SW480 (cell line): ENCODE measurements at regions not wholly inside any gene's neighbourhood (a gene's known extent, or its start where the extent isn't known, plus 50 kb on each side); places are given as distances from the start of the nearest gene placed in this dataset.
A peak's percentile ranks its signal among the peaks of the same experiment; 100 is the strongest.

Source experiments
- DNase-seq: peaks from one replicate; pipeline ENCODE4 v3.0.0-alpha.2; 2016; ENCODE audit warnings: low spot score

DNA sequence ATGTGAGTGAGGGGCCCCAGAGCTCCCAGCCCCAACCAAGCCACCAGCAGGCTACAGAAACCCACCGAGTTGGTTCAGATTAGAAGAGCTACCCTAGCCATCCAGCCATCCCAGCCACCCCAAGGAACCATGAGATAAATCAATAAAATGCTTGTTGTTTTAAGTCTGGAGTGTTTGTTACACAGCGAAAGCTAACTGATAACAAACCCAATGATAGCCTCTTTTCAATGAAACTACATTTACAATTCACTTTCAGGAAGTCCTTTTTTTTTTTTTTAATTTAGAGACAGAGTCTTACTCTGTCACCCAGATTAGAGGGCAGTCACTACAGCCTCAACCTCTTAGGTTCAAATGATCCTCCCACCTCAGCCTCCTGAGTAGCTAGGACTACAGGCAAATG, 215.0 kb upstream of the ZFHX3 start:
- DNase-seq: no peak

DNA sequence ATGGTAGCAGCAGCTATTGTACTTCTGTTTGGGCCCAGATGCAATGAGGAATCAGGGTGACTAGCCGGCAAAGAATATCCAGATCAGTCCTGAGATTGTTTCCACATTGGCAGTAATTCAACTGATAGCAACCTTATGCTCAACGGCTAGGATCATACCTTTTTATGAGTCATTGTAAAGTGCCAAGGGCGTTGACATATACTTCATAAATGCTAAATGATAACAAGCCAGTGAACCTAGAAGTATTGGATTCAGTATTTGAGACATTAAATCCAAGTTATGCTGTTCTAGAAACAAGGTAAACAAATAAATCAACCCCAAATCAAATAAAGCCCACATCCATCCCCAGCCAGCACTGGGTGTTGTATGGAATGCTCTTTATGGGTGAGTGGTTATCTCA, 207.1 kb upstream of the ZFHX3 start:
- peak; percentile 4 for DNase-seq

DNA sequence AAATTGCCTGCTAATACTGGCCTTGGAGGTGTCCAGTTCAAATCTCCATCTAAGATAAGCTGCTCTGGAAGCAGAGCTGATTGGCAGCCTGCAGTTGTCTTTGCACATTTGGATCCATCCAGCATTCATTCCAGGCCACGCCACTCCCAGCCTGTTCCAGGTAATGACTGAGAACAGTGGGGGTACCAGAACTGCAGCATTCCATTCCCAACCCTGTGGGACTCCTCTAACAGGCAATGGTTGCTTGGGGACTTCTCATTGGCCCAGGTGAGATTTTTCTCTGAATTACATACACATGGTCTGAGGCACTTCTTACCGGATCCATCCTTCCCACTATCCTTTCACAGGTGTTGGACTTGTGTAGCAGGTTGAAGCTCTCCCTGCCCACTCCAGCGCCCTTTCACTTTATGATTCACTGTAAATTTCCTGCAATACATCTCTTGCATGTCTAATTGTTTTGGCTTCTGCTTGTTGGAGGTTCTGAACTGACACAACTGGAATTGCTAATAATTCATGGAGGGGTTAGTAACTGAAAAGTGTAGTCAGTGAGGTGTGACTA, 206.1 kb upstream of the ZFHX3 start:
- no peak for DNase-seq

GRCh38 chr16:73252446-73252845, 204.5 kb upstream of the ZFHX3 start:
- DNase-seq: no peak

GRCh38 chr16:73251608-73252007, 203.7 kb upstream of the ZFHX3 start:
- no peak for DNase-seq

GRCh38 chr16:73248316-73248715, 200.4 kb upstream of the ZFHX3 start:
- DNase-seq: no peak

DNA sequence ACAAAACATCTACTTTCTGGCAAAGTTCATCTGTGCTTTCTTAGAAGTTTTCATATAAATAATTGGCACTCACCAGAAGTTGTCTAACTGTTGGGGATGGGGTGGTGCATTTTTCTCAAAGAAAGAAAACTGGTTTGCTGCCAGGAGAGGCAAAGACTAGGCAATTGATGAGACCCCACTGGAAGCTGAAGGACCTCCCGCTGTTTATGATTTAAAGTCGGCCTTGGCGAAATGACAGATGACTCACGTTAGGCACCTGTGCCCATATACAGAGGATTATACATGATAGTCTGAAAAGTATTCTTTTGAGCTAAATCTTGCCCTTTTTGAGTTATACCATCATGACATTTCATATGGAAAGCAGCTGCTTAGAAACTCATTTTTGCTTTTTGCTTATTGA, 193.0 kb upstream of the ZFHX3 start:
- DNase-seq: no peak

DNA sequence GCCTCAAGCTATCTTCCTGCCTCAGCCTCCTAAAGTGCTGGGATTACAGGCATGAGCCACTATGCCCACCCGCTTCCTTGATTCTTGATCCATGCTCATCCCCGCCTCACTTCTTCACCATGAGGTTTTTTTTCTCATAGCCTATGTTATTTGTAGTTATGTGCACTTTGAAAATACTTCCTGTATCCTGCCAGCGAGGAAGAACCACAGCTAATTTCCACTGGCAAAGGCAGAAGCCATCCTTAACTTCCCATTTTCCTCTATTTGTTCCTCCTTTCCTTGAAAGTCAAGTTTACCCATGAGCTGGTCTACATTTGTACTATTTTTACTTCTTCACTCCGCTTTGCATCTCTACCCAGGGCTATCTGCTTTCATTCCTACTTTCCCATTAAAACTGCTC, 189.7 kb upstream of the ZFHX3 start:
- DNase-seq: no peak

DNA sequence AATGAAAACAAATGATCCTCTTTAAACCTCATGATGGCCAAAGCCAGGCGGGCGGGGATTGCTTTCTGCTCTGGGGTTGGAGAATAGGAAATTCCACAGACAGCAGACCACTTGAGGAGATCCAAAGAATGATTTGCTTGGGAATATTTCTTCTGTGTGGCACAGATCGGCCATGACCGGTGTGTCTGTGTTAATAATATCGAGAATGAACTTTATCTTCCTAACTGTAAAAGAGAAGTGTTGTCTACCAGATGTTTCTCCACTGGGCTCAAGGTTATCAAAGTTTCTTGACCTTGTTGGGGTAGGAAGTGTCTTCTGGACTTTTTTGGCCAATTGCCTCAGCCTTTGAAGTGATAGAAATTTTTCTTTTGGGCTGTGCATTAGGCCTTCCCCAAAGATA, 186.6 kb upstream of the ZFHX3 start:
- no peak for DNase-seq

- no peak for DNase-seq
Measured at GRCh38 chr16:73233846-73234424, 186.0 kb upstream of the ZFHX3 start.

DNA sequence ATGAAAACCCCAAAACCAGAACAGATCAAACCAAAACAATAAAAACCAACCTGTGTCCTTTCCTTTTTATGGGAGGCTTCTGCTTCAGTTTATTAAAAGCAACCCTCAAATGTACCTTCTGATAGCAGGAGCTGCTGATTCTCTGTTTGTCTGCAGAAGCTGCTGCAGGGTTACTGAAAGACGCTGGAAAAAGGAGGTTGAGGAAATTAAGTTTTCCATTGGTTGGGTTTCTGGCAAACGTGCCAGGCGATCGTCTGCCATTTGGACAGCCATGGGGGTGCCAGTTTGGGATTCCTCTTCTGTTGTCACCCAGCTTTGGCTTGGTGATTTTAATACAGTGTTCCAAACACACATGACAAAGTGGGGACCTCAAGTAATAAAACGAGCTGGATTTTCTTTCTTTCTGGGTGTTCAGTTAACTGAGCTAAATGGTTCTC, 185.4 kb upstream of the ZFHX3 start:
- DNase-seq: no peak

- peak; percentile 70 for DNase-seq
Measured at GRCh38 chr16:73232555-73233328, 184.8 kb upstream of the ZFHX3 start.

GRCh38 chr16:73231944-73232554, 184.1 kb upstream of the ZFHX3 start:
- no peak for DNase-seq

- no peak for DNase-seq
Measured at GRCh38 chr16:73231379-73231778, 183.5 kb upstream of the ZFHX3 start.

GRCh38 chr16:73230651-73231050, 182.7 kb upstream of the ZFHX3 start:
- DNase-seq: no peak

DNA sequence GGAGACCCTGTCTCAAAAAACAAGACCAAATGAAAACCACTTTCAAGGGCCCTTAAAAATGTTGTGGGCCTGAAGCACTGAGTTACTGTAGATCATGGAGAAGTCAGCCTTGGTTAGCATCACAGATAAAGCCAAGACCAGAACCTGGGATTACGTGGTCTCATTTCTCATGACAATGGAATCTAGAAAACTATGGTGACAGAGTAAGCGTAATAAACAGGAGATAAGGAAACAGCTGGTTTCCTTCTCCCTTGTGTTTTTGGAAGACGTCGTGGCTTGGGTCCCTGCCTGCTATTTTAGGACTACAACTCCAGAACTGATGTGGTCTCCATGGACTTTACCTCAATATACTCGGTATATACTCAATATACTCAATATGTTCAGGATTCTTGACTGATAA, 180.7 kb upstream of the ZFHX3 start:
- no peak for DNase-seq

DNA sequence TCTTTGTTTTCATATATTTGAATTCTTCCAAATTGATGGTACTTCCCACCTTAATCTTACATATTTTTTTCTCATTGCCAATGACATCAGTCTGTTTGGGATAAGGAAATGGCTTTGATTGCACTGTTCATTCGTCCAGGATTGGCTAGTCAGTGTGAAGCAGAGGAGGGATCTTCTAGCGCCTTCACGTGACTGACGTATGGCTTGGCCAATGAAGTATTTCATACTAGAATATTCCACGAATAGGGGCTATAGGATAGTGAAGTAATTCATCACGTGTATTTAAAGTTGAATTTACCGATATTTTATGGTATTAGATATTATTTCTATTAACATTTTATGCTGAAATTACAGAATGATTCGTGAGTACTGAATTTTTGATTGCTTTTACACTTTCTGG, 178.7 kb upstream of the ZFHX3 start:
- DNase-seq: no peak

DNA sequence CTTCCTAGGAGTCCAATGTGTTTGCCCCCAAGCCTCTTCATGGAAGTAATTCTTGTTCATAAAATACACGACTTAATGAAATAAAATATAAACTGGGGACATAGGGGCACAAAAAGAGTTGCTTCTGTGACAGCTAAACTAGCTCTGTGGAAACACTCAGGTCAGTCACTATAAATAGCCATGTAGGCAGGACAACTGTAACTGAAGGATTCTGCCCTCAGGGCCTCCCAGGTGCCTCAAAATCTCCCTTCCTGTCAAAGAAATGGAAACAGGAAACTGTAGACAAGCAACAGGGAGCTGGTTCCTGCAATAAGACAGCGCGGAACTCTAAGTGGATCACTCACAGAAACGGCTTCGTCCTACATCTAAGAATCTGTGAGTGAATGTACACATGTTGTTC, 178.1 kb upstream of the ZFHX3 start:
- DNase-seq: no peak

DNA sequence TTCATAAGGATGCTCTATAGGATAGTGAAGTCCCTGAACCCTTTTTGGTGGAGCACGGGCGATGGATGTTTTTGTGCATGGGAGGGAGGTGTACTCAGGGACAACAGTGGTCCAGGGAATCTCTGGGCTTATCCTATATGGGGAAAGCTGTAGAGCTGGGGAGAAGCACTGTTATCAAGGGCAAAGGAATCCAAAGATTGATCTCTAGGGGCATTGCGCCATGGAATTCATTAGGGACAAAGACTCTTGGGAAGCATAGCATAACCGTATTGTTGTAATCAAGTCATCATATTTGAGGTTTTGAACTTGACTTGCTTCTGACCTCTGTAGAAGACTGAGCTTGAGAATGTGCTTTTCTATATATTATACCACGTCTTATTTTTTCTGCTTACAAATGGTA, 172.9 kb upstream of the ZFHX3 start:
- no peak for DNase-seq

GRCh38 chr16:73219176-73219575, 171.2 kb upstream of the ZFHX3 start:
- no peak for DNase-seq

DNA sequence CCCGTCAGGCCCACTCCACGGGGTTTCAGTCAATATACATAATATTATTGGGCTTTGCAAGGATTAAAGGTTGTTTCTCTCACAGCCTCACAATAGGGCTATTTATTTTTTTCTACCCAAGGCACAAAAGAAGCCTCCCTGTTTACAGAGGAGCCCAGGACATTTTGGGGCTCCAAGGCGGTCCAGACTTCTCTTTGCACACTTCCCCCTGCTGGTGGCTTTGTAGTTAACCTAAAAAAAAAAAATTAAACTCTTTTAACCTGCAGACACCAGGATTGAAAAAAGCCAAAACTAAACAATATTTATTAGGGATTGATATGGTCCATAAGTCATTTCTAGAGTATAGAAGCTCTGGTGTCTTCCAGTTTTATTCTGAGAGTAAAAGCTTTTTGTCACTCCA, 169.7 kb upstream of the ZFHX3 start:
- DNase-seq: no peak

- no peak for DNase-seq
Measured at GRCh38 chr16:73216932-73217331, 169.0 kb upstream of the ZFHX3 start.

DNA sequence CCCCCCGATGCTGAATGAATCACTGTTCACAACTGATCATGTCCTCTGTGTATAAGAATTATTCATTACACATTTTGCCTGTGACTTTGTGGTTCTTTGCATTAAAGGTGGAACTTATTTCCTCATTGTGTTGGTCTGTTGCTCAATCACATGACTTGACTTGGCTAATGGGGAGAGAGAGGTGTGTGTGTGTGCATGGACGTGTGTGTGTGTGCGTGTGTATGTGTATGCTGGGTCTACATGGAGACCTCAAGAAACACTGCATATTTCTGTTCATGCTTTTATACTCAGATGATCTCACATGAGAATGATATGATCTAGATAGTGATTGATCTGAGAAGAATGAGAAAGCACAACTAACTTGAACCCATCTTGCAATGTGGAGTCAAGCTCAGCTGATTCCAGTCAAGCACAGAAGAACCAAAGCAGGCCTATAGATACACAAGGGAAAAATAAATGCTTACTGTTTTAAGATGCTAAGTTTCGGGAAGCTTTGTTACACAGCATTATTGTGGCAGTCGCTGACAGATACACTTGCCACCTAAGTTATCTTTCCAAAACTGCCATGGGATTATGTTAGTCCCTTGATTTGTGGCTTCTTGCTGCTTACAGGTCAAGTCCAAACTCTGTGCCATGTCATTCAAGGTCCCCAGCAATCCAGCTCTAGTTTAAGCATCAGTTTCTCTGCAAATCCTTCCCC, 167.9 kb upstream of the ZFHX3 start:
- no peak for DNase-seq
